ENCODE measurements at regions not wholly inside any gene's neighbourhood (a gene's known extent, or its start where the extent isn't known, plus 50 kb on each side); places are given as distances from the start of the nearest gene placed in this dataset.

DNA sequence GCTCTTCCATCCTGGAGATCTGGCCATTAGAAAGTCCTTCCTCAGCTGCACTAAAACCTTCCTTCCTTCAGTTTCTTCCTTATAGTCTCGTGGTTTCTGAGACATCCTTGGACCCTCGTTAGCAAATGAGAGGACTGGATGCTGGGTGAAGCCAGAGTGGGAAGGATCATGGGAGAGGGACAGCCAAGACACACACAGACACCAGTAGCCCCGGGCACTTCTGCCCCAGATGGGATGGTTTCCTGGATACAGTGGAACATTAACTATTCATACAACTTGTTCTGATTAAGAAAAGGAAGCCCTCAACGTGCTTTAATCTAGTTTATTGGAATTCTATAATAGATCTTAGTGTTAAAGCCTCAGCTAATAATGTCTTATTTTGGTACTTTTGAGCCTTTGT lies 125.5 kb downstream of the SEC61B start:
- TF ChIP-seq ZNF274 (IDR thresholded peaks at IDR 0.05; ENCODE audit: low read depth, low read length): no peak
- no peak overlapping the region for H3K4me3 ChIP-seq (ENCODE audit: low read length)

DNA sequence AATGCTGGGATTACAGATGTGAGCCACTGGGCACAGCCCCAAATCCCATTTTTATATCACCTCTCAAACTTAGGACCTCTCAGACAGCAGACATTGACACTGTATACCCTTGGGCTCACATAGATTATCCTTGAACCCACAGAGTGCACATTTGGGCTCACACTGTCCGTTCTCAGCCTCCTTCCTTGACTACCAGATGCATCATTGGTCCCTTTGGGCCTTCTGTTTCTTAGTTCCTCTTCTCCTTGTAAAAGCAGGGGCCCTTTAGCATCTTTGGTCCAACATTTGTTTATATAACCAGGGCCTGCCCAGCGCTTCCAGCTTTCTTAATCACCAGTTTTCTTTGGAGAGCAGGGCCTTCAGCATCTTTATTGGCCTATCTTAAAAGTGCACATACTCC lies 126.2 kb downstream of the SEC61B start:
- H3K4me3 ChIP-seq (ENCODE audit: low read length): no peak overlapping the region
- no peak for TF ChIP-seq ZNF274 (IDR thresholded peaks at IDR 0.05; ENCODE audit: low read depth, low read length)

DNA sequence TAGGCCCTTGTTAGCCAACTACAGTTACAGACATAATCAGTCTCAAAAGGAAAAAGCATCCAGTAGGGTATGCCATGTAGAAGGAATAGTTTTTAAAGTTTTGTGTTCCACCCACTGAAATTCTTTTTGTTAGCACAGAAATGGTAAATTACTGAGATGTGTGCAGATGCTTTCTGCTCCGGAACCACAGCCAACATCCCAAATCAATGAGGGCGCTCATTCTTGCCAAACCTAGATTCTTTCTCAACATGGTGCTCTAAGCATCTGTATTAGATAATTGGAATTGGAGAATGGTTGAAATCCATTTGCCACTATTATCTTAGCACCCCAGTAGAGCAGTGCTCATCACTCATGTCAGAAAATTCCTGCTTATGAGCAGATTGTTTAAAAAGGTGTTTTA lies 127.8 kb downstream of the SEC61B start:
- H3K4me3 ChIP-seq (ENCODE audit: low read length): no peak overlapping the region
- TF ChIP-seq ZNF274 (IDR thresholded peaks at IDR 0.05; ENCODE audit: low read depth, low read length): no peak

DNA sequence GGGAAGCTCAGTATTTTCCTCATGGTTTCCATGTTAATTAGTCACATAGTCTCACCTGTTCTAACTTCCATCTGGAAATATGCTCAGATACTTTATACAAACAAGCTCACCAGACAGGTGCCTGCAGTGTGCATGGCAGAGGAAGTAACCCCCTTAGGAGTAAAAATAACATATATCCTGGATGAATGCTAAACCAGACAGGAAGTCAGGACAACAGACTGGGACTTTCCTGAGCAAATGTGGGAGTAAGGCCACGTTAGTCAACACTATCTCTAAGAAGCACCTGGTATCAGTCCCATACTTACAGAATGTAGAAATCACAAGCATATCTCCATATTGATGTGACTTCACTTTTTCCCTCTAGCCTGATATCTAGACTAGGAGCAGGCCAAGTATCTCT lies 128.4 kb downstream of the SEC61B start:
- TF ChIP-seq ZNF274 (IDR thresholded peaks at IDR 0.05; ENCODE audit: low read depth, low read length): no peak

DNA sequence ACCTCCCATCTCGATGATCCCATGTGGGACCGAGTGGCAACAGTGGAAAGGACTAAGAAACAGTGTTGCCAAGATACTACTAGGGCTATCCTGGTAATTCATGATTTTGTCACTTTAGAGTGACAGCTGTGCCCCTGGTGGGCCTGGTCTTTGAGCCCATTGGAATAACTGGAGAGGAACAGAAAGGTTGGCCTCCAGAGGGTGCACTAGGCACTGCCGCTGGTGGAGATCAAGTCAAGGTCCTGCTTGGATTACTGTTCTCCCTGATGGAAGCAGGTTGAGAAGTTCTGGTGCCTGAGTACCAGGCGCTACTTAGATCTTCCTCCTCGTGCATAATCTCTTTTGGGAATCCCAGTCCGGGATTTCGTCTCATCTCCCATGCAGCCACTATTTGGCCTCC lies 129.6 kb downstream of the SEC61B start:
- H3K4me3 ChIP-seq (ENCODE audit: low read length): no peak overlapping the region
- TF ChIP-seq ZNF274 (IDR thresholded peaks at IDR 0.05; ENCODE audit: low read depth, low read length): no peak

More for the DNA sequence above, 128.4 kb downstream of the SEC61B start:
- H3K4me3 ChIP-seq (ENCODE audit: low read length): no peak overlapping the region

DNA sequence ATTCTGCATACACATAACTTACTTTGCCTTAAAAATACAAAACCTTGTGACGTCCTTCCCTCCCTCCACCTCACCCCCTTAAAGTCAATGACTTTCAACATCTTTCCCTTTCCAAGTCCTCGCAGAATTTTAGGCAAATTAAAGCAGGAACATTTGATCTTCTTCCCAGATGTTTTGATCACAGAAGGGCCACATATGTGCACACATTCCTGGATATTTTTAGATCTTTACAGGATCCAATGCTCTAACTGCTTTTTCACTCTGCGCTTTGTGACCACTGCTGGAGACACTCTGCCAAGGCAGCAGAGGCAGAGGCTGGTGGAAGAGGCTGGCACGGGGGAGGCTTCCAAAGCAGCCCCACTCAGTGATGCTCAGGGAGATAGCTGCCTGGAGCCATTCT lies 130.7 kb downstream of the SEC61B start:
- no peak overlapping the region for H3K4me3 ChIP-seq (ENCODE audit: low read length)
- no peak for TF ChIP-seq ZNF274 (IDR thresholded peaks at IDR 0.05; ENCODE audit: low read depth, low read length)

DNA sequence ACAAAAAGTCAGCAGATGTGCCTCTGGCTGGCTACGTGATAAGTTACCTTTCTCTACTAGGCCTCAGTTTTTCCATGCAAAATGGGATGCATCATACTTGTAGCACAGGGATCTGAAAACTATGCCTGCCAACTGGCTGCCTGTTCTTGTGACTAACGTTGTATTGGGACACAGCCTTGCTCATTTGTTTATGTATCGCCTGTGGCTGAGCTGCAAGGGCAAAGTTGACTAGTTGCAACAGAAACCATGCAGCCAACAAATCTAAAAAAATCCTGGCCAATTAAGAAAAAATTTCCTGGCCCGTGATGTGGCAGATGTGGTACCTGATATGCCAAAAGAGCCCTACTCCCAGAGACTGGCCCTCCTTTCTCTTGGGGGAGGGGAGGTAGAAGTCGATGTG lies 131.3 kb downstream of the SEC61B start:
- H3K4me3 ChIP-seq (ENCODE audit: low read length): no peak overlapping the region
- TF ChIP-seq ZNF274 (IDR thresholded peaks at IDR 0.05; ENCODE audit: low read depth, low read length): no peak

DNA sequence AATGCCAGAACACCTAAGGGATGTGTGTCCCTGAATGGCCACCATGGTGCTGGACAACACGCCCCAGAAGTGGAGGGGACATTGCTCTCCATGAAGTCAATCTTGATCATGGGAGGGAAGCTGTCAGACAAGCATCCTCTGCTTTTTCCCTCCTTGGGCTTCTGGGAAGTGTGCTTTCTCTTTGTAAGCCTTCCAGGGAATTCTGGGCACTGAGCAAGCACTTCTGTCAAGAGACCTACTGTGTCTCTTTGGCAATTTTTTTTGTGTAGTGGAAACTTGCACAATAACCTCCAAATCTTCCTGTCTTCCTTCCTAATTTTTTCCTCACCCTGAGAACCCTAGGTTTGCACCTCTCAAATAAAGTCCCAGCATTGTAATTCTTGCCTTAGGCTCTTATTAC lies 132.0 kb downstream of the SEC61B start:
- no peak for TF ChIP-seq ZNF274 (IDR thresholded peaks at IDR 0.05; ENCODE audit: low read depth, low read length)
- no peak overlapping the region for H3K4me3 ChIP-seq (ENCODE audit: low read length)

DNA sequence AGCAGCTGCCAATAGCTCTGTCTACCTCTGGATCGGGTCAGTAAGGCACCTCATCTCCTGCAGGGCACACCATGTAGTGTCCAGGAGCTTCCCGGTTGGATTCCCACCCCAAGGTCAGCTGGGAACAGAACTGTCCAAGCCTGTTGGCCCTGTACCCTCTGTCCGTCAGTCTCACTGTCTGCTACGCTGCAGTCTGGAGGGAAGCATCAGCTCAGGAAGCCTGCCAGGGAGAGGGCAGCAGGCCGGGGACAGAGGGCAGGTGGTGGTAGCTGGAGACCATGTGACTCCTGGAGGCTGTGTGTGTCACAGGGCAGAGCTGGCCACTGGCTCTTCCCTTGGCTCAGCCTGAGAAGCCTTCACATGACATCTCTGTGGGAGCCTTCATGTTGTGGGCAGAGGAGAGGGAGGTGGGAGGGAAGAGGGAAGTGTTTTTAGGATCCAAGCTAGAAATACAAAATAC lies 134.5 kb downstream of the SEC61B start:
- no peak overlapping the region for H3K4me3 ChIP-seq (ENCODE audit: low read length)
- no peak for TF ChIP-seq ZNF274 (IDR thresholded peaks at IDR 0.05; ENCODE audit: low read depth, low read length)

DNA sequence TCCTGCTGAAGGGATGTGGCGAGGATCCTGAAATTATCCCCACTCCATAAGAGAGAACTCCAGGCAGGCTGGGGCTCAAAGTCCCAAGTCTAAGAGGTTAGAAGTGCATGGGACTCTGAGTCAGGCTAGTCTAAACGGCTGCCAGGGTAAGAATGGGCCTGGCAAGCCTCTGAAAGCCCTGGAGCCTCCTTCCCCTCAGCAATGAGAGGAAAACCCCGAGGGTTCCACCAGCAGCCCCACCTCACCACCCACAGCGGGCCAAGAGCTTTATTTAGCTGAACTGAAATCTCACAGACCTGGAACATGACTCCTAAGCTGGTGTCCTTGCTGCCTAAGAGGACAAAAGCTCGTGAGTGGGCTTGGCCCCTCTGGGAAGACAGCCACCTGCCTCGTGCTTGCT lies 135.5 kb downstream of the SEC61B start:
- TF ChIP-seq ZNF274 (IDR thresholded peaks at IDR 0.05; ENCODE audit: low read depth, low read length): no peak
- no peak overlapping the region for H3K4me3 ChIP-seq (ENCODE audit: low read length)

DNA sequence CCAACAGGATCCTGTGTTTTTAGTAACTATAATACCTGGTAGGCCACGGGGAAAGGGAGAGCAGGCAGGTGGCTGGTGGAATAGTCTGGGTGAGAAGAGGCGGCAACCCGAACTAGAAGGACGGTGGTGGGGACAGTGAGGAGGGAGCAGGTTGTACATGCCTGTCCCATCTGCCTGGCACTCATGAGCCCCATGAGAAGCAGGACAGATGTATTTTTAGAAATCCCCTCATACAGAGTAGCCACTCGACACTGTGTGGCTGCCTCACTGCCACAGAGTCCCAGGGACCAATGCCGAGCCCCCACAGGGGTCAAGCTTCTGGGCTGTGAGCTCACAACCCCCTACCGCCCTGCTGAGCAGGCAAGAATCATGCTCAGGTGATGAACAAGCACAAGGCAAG lies 136.6 kb downstream of the SEC61B start:
- no peak for TF ChIP-seq ZNF274 (IDR thresholded peaks at IDR 0.05; ENCODE audit: low read depth, low read length)
- no peak overlapping the region for H3K4me3 ChIP-seq (ENCODE audit: low read length)

DNA sequence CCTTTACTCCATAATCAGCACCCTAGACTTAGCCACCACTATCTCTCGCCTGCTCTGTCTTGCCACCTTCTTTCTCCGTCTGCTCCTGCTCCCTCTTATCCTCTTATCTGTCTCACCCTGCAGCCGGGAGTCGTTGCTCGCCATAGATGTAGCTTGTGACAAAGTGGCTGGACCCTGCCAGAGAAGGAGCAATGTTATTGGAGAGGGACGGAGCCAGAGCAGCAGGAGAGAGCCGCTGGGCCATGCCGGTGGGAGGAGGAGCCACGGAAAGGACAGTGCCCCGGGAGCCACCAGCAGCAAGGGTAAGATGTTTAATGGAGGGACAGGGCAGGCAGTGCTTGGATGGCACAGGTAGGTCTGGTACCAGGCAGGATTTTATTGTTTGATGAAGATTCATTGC lies 137.3 kb downstream of the SEC61B start:
- no peak overlapping the region for H3K4me3 ChIP-seq (ENCODE audit: low read length)
- no peak for TF ChIP-seq ZNF274 (IDR thresholded peaks at IDR 0.05; ENCODE audit: low read depth, low read length)

DNA sequence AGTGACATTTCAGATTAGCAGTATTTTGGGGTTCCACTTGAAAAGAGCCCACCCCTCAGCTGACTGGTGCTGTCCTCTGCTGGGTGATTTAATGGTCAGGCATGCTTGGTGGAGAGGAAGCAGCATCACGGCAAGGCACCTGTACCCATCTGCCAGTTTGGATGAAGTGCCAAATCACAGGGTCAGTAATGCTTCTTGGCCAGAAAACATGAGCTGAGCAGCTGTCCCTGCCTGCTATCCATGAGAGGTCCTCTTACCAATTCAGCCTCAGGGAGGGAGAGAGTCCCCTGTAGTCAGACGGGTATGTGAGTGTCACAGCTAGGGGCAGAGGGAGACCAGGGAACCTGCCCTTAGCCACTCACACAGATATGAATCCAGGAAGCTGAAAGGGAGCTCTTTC lies 137.9 kb downstream of the SEC61B start:
- TF ChIP-seq ZNF274 (IDR thresholded peaks at IDR 0.05; ENCODE audit: low read depth, low read length): no peak
- no peak overlapping the region for H3K4me3 ChIP-seq (ENCODE audit: low read length)

DNA sequence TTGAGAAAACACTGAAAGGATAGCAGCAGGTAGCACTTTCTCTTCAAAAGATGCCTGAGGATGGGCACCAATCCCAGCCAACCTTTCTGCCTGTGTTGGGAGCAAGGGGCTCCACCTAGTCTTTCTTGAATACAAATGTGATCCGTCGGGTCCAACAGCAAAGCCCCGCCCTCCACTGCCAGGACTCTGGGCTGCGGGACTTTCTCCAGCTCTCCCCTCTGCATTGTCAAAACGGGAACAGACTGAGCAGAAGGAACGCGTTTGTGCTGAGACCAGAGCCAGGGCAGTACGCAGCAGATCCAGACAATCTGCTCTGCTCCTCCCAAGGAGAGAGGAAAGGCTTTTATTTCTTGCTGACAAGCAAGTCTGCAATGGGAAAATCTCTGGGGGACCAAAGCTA lies 139.7 kb downstream of the SEC61B start:
- TF ChIP-seq ZNF274 (IDR thresholded peaks at IDR 0.05; ENCODE audit: low read depth, low read length): no peak
- no peak overlapping the region for H3K4me3 ChIP-seq (ENCODE audit: low read length)

DNA sequence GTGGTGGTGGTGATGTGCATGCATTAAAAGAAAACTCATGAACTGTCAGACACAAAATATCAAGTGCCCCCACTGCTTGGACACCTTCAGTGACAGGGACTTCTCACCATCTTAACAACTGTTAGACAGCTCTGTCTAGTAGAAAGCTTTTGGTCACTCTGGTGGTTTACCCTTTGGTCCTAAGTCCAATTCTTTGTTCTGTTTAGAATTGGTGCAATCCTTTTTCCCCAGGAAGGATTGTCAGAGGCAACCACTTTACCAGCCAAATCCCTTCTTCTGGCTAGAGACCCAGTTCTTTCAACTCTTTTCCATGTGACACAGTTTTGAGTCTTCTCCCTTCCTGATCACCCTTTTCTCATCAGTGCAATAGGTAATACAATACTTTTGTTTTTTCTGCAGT lies 140.2 kb downstream of the SEC61B start:
- H3K4me3 ChIP-seq (ENCODE audit: low read length): no peak overlapping the region
- TF ChIP-seq ZNF274 (IDR thresholded peaks at IDR 0.05; ENCODE audit: low read depth, low read length): no peak

DNA sequence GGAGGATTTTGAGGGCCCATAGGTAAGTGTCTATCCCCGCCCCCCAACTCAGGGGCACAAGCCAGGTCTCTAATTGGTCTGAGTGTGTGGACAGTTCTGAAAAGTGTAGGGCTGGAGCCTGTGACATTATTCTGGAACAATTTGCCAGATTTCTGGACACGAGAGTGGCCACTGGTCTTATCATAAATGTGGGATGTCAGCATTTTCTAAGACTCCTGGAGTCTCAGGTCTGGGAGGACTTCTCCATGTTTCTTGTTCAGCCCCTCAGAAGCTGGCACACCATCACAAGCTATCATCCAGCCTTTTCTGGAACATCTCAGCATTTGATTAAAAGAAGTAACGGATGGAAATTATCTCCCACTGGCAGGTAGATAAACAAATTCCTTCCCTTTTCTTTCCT lies 141.4 kb downstream of the SEC61B start:
- no peak for TF ChIP-seq ZNF274 (IDR thresholded peaks at IDR 0.05; ENCODE audit: low read depth, low read length)
- no peak overlapping the region for H3K4me3 ChIP-seq (ENCODE audit: low read length)

Measured in GM08714 (cell line).